Fibroblast of villous mesenchyme (primary cell): ENCODE measurements at regions not wholly inside any gene's neighbourhood (a gene's known extent, or its start where the extent isn't known, plus 50 kb on each side); places are given as distances from the start of the nearest gene placed in this dataset.

ENCODE experiments used
- DNase-seq: peaks from one replicate; pipeline ENCODE4 v3.0.0-alpha.2; 2010; ENCODE audit warnings: low read depth
- H3K4me3 ChIP-seq: 2 replicates; pipeline ENCODE4 v1.5.1; 2011; ENCODE audit warnings: low read depth, mild to moderate bottlenecking, low read length
- CTCF ChIP-seq: IDR thresholded peaks from 2 replicates; pipeline ENCODE4 v1.5.1; 2012; ENCODE audit warnings: low read depth, mild to moderate bottlenecking, low read length; ENCODE audit not compliant: insufficient read depth

- TF ChIP-seq CTCF: no peak
- DNase-seq: no peak
- H3K4me3 ChIP-seq: no peak overlapping the region
These were observed 1061.8 kb downstream of the PCDH19 start for GRCh38 chrX:99348256-99348655.

- no peak for DNase-seq
- no peak for TF ChIP-seq CTCF
- no peak overlapping the region for H3K4me3 ChIP-seq
These were observed 1101.8 kb downstream of the PCDH19 start for GRCh38 chrX:99308302-99308701.

- no peak for TF ChIP-seq CTCF
- H3K4me3 ChIP-seq: no peak overlapping the region
- DNase-seq: no peak
These were observed 1104.5 kb downstream of the PCDH19 start for GRCh38 chrX:99305573-99305972.

GRCh38 chrX:99301990-99302389, 1108.1 kb downstream of the PCDH19 start:
- H3K4me3 ChIP-seq: no peak overlapping the region
- peak; percentile 10 for TF ChIP-seq CTCF
- DNase-seq: no peak

- DNase-seq: no peak
- no peak for TF ChIP-seq CTCF
- H3K4me3 ChIP-seq: no peak overlapping the region
These were observed 1138.4 kb downstream of the PCDH19 start for GRCh38 chrX:99271641-99272040.

- no peak for DNase-seq
- no peak for TF ChIP-seq CTCF
These were observed 1143.8 kb downstream of the PCDH19 start for GRCh38 chrX:99266255-99266654.

GRCh38 chrX:99248180-99248579, 1161.9 kb downstream of the PCDH19 start:
- no peak for DNase-seq
- TF ChIP-seq CTCF: no peak
- H3K4me3 ChIP-seq: no peak overlapping the region

More at GRCh38 chrX:99266255-99266654, 1143.8 kb downstream of the PCDH19 start:
- H3K4me3 ChIP-seq: no peak overlapping the region
